GM23248 (cell line): ENCODE measurements at regions not wholly inside any gene's neighbourhood (a gene's known extent, or its start where the extent isn't known, plus 50 kb on each side); places are given as distances from the start of the nearest gene placed in this dataset.

Experiments
- EZH2 ChIP-seq: fragments of 200-600 bp; sonication (generic); IDR thresholded peaks from 2 replicates; pipeline ENCODE4 v1.6.1; 2018; ENCODE audit warnings: antibody characterized with exemption, mild to moderate bottlenecking; ENCODE audit not compliant: insufficient read depth, poor library complexity, severe bottlenecking
- EZH2phosphoT487 ChIP-seq: fragments of 200-600 bp; sonication (generic); IDR thresholded peaks from 2 replicates; pipeline ENCODE4 v1.6.1; 2018; ENCODE audit warnings: antibody characterized with exemption, moderate library complexity, mild to moderate bottlenecking, low read depth; ENCODE audit not compliant: insufficient read depth

- no peak for TF ChIP-seq EZH2
- no peak for TF ChIP-seq EZH2phosphoT487
These were observed 1452.6 kb upstream of the ACVR2A start for GRCh38 chr2:146392186-146392585.
